MG63 (cell line): ENCODE measurements at regions not wholly inside any gene's neighbourhood (a gene's known extent, or its start where the extent isn't known, plus 50 kb on each side); places are given as distances from the start of the nearest gene placed in this dataset.

Source experiments
- DNase-seq: peaks from one replicate; pipeline ENCODE4 v3.0.0-alpha.2; 2020
- H3K27me3 ChIP-seq: fragments of 250-450 bp; sonication (Bioruptor Pico); 2 replicates; pipeline ENCODE4 v1.5.1; 2020; ENCODE audit warnings: mild to moderate bottlenecking, moderate library complexity
- H3K36me3 ChIP-seq: fragments of 250-450 bp; sonication (Bioruptor Pico); 2 replicates; pipeline ENCODE4 v1.5.1; 2020; ENCODE audit warnings: mild to moderate bottlenecking, moderate library complexity
- H3K4me3 ChIP-seq: fragments of 250-450 bp; sonication (Bioruptor Pico); 2 replicates; pipeline ENCODE4 v1.5.1; 2020; ENCODE audit warnings: mild to moderate bottlenecking, moderate library complexity
- H3K9me3 ChIP-seq: fragments of 250-450 bp; sonication (Bioruptor Pico); 2 replicates; pipeline ENCODE4 v1.5.1; 2020; ENCODE audit warnings: mild to moderate bottlenecking, moderate library complexity

DNA sequence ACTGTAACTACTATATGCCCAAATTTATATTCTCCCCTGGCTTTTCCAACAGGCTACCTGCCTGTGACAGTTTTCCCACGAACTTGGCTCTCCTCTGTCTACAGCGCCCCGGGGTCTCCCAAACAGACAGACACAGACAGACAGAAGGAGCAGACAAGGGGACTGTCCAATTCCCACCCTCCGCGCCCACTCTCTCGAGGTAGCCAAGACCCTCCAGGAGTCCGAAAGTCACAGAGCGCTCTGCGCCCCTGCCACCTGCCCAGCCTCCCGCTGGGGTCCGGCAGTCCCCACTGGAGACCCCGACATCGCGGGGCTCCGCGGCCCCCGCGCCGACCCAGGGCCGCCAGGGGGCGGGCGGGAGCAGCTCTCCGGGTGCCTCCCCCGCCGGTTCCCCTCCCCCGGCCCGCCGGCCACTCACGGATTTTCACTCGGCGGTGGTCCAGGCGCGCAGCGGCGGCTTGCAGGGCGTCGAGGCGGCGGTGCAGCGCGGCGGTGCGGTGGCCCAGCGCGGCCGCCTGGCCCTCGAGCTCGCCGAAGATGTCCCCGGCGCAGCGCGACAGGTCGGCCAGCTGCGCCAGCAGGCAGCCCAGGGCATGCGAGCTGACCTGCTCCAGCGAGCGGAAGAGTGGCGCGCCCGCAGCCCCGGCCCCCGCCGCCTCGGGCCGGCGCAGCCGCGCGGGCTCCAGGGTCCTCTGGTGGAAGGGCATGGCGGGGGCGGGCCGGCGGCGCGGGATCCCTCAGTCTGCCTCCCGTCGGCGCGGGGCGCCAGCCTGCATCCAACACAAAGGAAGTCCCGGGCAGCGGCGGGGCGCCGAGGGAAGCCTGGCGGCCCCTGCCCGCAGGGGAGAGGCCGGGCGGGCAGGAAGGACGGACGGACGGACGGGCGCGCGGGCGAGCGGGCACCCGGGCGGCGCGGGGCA lies 81.3 kb upstream of the CCDC28A start:
- peak overlapping the region; percentile 69 for H3K4me3 ChIP-seq
- H3K27me3 ChIP-seq, result no peaks in the 10 kb centered on the region
- H3K9me3 ChIP-seq, result no peaks in the 10 kb centered on the region
- H3K36me3 ChIP-seq, result no peaks in the 10 kb centered on the region
- peak; percentile 70 for DNase-seq

DNA sequence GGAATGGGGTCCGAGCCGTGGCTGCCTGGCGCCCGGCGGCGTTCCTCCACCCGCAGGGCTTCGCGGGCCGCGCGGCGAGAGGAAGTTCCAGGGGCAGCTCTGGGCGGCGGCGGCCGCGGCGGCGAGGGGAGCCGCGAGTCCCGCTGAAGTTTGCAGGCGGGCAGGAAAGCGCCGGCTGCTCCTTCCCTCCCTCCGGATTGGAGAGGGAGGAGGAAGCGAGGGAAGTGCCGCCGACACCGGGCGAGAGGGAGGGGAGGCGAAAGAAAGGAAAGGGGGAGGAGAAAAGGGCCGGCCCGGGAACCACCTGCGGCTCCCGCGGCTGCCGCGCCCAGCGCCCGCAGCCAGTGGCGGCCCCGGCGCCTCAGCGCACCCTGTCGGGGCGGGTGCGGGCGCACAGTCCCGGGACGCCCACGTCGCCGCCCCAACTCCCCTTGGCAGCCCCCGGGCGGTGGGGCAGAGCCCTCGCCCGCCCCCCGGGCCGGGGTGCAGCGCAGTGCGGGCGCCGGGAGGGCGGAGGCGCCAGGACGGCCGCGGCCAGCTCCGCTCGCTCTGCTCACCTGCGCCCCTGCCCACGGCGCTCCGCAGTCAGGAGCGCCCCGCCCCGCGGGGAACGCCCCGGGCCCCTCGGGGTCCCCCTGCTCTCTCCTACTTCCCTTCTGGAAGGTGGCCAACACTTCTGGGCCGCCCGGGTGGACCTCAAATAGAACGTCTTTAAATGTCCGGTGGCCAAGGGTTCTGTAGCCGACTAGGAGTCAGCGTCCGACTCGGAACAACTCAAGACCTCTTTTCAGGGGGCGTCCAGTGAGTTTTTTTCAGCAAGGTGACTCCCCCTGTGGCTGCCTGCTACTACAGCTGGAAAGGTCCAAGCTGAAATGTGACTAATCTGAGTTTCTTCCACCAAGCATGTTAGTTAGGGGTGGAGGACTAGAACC lies 80.3 kb upstream of the CCDC28A start:
- H3K4me3 ChIP-seq, result peak overlapping the region; percentile 69
- no peaks in the 10 kb centered on the region for H3K36me3 ChIP-seq
- no peaks in the 10 kb centered on the region for H3K9me3 ChIP-seq
- no peaks in the 10 kb centered on the region for H3K27me3 ChIP-seq
- DNase-seq, result peak; percentile 78

DNA sequence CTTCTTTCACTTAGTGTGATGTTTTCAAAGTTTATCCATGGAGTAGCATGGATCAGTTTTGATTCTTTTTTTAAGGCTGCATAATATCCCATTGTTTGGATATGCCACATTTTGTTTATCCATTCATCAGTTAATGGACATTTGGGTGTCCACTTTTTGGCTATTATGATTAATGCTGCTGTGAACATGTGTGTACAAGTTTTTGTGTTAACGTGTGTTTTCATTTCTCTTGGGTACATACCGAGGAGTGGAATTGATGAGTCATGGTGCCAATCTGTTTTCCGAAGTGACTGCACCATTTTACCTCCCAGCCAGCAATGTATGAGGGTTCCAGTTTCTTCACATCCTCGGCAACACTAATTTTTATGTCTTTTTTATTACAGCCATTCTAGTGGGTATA lies 78.4 kb upstream of the CCDC28A start:
- H3K27me3 ChIP-seq, result no peaks in the 10 kb centered on the region
- no peak overlapping the region for H3K4me3 ChIP-seq
- H3K9me3 ChIP-seq, result no peaks in the 10 kb centered on the region
- no peak for DNase-seq
- no peaks in the 10 kb centered on the region for H3K36me3 ChIP-seq

DNA sequence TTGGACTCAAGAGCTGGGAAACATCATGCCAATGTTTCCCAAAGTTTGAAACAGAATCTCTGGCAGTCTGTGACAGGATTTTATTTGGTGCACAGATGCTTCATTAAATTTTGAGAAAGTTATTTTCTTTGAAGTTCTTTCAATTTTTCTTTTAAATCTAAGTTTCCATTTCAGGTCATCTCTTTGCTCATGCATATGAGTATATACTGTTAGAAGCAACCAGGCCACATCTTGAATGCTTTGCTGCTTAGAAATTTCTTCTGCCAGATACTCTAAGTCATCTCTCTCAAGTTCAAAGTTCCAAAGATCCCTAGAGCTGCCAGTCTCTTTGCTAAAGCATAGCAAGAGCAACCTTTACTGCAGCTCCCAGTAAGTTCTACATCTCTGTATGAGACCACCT lies 59.1 kb upstream of the CCDC28A start:
- H3K27me3 ChIP-seq, result peaks cover 2% of the 10 kb centered on the region; the same call in 1 of the 2 replicates
- H3K9me3 ChIP-seq, result no peaks in the 10 kb centered on the region; the same call in none of the 2 replicates
- H3K36me3 ChIP-seq, result no peaks in the 10 kb centered on the region
- no peak for DNase-seq
- no peak overlapping the region for H3K4me3 ChIP-seq

DNA sequence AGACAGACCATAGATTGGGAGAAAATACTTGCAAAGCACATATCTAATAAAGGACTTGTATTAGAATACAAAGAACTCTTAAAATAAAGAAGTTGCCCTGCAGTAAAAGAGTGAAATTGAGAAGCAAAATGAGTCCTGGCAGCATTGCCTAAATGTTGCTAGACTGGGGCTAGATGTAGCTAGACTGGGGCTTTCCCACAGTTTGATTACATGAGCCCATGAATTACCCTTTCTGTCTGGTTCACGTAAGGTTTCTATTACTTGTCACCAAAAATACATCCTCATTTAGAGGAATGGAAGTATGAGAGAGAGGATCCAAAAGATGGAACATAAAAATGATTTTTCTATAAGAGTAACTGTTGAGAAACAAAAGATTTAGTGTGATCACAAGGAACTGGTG lies 57.6 kb upstream of the CCDC28A start:
- DNase-seq, result no peak
- Histone ChIP-seq H3K4me3 (no peak overlapping the region), H3K9me3 (no peaks in the 10 kb centered on the region; the same call in none of the 2 replicates), H3K36me3 (no peaks in the 10 kb centered on the region), H3K27me3 (no peaks in the 10 kb centered on the region)

DNA sequence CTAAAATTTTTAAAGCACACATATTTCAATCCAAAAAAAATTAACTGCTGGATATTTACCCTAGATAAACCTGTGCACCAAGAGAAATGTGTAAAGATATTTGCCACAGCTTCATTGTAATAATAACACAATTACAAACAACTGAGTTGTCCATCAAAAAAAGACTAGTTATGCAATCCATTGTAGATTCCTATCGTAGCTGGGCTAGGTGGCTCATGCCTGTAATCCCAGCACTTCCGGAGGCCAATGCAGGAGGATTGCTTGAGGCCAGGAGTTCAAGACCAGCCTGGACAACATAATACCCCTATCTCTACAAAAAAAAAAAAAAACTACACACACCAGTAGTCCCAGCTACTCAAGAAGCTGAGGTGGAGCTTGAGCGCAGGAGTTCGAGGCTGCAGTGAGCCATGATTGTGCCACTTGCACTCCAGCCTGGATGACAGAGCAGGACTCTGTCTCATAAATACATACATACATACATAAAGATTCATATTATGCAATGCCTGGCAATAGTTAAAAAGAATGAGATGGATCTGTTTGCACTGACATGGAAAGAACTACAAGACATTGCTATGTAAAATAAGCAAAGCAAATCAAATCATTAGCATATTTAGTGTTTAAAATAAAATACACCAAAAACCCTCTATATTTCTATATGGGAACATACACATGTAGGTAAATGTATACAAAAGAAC lies 56.5 kb upstream of the CCDC28A start:
- Histone ChIP-seq H3K9me3 (no peaks in the 10 kb centered on the region; the same call in none of the 2 replicates), H3K36me3 (no peaks in the 10 kb centered on the region), H3K27me3 (no peaks in the 10 kb centered on the region), H3K4me3 (no peak overlapping the region)
- no peak for DNase-seq

DNA sequence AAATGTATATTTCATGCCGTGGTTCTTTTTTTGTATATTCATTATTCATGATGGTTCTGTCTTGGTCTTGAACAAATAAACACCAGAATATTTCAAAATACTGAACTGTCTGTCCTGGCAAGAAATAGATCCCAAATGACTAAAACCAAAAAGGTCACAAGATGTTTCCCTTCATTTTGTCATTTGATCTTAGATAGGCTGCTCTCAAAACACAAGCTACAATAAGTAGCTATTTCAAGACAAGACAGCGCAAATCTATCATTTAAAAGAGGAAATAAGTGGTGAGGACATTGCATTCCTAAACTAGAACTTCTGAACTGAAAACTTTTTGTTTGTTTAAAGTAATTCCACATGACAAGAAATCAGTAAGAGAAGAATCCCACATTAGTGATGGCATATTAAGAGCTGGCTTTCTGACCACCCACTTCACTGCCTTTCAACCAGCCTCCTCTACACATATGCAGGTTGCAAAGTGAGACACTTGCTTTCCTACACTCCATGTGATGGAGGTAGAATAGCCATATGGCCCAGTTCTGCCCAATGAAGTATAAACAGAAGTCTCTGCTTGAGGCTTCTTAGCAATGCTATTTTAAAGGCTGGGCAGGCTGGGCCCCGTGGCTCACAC lies 54.4 kb upstream of the CCDC28A start:
- Histone ChIP-seq H3K36me3 (no peaks in the 10 kb centered on the region), H3K9me3 (no peaks in the 10 kb centered on the region), H3K4me3 (no peak overlapping the region), H3K27me3 (no peaks in the 10 kb centered on the region)
- DNase-seq, result no peak

DNA sequence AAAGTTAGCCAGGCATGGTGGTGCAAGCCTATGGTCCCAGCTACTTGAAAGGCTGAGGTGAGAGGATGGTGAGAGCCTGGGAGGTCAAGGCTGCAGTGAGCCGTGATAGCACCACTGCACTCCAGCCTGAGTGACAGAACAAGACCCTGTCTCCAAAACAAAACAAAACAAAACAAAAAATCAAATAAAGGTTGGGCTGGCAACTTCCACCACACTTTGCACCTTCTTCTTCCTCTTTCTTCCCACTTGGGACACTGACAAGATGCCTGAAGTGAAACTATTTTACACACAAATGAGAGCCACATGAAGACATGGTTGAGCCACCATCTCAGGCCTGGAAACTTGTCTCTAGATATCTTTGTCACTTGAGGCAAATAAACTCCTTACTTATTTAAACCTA lies 53.8 kb upstream of the CCDC28A start:
- Histone ChIP-seq H3K27me3 (no peaks in the 10 kb centered on the region), H3K4me3 (no peak overlapping the region), H3K36me3 (no peaks in the 10 kb centered on the region), H3K9me3 (no peaks in the 10 kb centered on the region)
- no peak for DNase-seq

DNA sequence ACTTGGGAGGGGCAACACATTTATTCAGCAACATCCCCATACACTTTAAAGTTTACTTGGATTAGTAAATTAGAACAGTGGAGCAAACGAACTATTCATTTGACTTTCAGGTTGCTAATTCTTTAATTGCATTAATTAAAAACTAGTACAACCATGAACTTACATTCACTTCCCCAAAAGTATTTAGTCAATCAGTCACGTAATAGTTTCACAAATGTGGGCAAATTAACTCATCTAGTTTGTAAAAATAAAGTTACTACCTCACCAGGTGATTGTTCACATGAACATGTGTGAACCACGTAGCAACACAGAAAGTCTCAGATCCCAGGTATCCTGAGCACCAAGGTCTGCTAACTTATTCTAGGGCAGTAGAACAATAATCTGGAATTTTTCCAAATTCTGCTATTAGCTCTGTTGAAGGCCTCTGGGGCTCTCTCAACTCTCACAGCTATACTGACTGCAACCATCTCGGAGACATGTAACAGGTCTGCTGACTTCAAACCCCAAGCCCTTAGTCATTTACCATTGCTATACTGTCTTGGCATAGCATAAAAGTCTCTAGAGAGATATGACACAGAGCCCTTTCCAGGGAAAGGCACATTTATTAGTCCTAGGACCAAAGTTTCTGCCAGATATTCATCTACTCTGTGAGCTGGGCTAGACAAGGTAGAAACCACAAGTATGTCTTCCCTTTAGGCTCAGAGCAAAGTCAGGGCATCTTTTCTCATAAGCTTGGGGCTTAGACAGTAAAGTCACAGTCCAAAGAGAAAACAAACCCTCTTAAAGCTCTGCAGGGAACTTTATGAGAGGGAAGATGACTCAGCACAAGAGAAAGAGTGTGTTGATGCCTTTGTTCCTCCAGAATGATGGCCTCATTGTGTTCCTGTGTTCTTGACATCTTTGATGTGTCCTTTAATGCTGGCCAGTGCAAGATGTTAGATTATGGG lies 50.9 kb upstream of the CCDC28A start:
- no peak overlapping the region for H3K4me3 ChIP-seq
- no peak for DNase-seq
- H3K9me3 ChIP-seq, result no peaks in the 10 kb centered on the region
- no peaks in the 10 kb centered on the region for H3K36me3 ChIP-seq
- H3K27me3 ChIP-seq, result no peaks in the 10 kb centered on the region
